GM23248 (cell line): ENCODE measurements at regions not wholly inside any gene's neighbourhood (a gene's known extent, or its start where the extent isn't known, plus 50 kb on each side); places are given as distances from the start of the nearest gene placed in this dataset.

Experiments used
- EZH2 ChIP-seq: fragments of 200-600 bp; sonication (generic); IDR thresholded peaks from 2 replicates; pipeline ENCODE4 v1.6.1; 2018; ENCODE audit warnings: antibody characterized with exemption, mild to moderate bottlenecking; ENCODE audit not compliant: insufficient read depth, poor library complexity, severe bottlenecking
- EZH2phosphoT487 ChIP-seq: fragments of 200-600 bp; sonication (generic); IDR thresholded peaks from 2 replicates; pipeline ENCODE4 v1.6.1; 2018; ENCODE audit warnings: antibody characterized with exemption, moderate library complexity, mild to moderate bottlenecking, low read depth; ENCODE audit not compliant: insufficient read depth

GRCh38 chr2:120526047-120526562, 180.2 kb downstream of the INHBB start:
- no peak for TF ChIP-seq EZH2
- TF ChIP-seq EZH2phosphoT487 = no peak
